ENCODE measurements at regions not wholly inside any gene's neighbourhood (a gene's known extent, or its start where the extent isn't known, plus 50 kb on each side); places are given as distances from the start of the nearest gene placed in this dataset.
"Not testable (repeated sequence)": the region's sequence is repeated elsewhere in the genome, so short reads cannot be mapped to it uniquely, and the experiment has no call there.

DNA sequence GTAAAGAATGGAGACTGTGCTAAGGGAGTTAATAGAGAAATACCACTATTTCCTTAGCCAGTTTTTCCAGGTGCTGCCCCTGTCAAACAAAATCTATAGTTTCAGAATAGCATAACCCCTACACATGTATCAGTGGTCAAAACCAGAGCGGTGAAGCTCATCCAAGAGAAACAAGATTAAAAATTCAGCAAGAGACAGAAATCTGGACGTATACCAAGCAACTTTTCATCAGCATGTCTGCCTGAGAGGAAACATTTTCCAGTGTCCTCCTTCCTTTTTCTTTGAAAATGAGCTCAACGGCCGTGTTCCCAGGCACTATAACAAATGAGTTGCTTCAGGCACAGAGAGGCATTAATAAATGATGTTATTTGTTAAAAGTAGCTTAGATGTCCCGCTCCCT, 416.5 kb downstream of the BCKDHB start:
- H3K4me3 ChIP-seq = peak overlapping the region; percentile 51
- DNase-seq (ENCODE audit: low spot score) = no peak
- peak overlapping the region in 1 of 2 donors; percentile 33 for H3K27ac ChIP-seq
- TF ChIP-seq, protein P1, sequence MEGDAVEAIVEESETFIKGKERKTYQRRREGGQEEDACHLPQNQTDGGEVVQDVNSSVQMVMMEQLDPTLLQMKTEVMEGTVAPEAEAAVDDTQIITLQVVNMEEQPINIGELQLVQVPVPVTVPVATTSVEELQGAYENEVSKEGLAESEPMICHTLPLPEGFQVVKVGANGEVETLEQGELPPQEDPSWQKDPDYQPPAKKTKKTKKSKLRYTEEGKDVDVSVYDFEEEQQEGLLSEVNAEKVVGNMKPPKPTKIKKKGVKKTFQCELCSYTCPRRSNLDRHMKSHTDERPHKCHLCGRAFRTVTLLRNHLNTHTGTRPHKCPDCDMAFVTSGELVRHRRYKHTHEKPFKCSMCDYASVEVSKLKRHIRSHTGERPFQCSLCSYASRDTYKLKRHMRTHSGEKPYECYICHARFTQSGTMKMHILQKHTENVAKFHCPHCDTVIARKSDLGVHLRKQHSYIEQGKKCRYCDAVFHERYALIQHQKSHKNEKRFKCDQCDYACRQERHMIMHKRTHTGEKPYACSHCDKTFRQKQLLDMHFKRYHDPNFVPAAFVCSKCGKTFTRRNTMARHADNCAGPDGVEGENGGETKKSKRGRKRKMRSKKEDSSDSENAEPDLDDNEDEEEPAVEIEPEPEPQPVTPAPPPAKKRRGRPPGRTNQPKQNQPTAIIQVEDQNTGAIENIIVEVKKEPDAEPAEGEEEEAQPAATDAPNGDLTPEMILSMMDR (IDR thresholded peaks at IDR 0.05) = no peak

DNA sequence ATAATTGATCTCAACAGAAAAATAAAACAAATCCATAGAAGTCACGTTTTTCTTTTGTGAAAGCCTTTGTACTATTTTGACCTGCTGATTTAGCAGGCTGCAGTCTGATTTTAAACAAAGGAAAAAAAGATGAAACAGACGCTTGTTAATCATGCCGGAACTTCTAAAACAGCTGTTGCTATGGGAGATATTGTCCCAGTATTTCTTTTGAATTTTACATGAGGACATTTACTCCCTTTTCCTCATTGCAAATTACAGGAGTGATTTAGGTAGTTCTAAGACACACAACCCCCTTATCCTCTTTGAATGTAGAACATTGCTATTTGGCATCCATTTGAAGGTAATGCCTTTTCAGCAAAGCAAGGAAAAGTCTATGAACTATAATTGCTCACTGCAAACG, 416.1 kb downstream of the BCKDHB start:
- TF ChIP-seq, protein P1 (IDR thresholded peaks at IDR 0.05) = no peak
- Histone ChIP-seq H3K27ac (peak overlapping the region in 1 of 2 donors; percentile 33), H3K4me3 (peak overlapping the region; percentile 51)
- DNase-seq (ENCODE audit: low spot score) = no peak

DNA sequence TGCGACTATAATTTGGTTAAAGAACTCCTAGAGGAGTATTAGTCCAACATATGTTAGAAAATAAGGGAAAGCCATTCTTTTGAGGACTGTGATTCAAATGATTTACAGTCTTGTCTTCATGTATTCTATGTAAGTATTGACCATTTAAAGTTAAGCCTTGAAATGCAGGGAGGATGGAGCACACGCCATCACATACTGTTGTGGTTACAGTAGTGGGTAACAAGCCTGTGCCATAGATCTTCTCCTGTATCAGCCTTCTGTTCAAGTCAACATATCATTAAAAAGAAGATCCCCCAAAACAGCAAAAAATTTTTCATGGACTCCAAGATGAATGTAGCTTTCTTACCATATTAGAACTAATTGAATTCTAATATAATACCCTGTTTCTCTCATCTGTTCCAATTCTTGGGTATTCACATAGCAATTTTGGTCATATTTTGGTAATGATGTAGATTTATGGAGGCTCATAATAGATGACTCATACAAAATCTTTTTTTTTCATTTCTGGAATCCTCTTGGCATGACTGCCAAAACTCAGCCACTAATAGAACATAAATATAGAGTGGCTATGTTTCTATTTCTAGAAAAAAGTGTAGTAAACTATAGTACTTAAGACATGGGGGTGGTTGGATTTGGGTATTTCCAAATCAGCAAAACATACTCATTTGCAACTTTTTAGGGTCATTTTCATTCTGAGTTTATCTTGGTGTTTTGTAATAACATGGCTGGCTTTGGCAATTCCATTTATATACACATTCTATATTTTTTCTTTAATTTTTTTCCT, 413.5 kb downstream of the BCKDHB start:
- DNase-seq (ENCODE audit: low spot score) = no peak
- Histone ChIP-seq H3K4me3 (no peak overlapping the region), H3K27ac (no peak overlapping the region)
- TF ChIP-seq, protein P1 (IDR thresholded peaks at IDR 0.05) = no peak

DNA sequence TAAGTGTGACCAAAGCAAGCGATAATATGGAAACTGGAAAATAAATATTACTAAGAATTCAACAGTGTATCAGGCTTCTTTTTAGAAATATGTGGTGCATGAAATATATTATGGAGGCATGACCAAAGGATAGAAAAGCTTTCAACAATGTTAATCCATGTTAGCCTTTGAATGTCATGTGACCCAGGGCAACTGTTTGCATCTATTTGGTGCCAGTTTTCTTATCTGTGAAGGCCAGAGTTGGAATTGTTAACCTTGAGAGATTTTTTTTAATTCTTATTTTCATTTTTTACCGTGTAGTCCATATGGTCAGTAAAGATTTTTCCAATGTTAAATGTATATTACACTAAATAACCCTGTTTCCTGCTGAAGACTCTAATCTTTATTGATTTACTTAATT, 411.1 kb downstream of the BCKDHB start:
- DNase-seq (ENCODE audit: low spot score) = no peak
- Histone ChIP-seq H3K4me3 (no peak overlapping the region), H3K27ac (no peak overlapping the region)
- TF ChIP-seq, protein P1 (IDR thresholded peaks at IDR 0.05) = no peak

DNA sequence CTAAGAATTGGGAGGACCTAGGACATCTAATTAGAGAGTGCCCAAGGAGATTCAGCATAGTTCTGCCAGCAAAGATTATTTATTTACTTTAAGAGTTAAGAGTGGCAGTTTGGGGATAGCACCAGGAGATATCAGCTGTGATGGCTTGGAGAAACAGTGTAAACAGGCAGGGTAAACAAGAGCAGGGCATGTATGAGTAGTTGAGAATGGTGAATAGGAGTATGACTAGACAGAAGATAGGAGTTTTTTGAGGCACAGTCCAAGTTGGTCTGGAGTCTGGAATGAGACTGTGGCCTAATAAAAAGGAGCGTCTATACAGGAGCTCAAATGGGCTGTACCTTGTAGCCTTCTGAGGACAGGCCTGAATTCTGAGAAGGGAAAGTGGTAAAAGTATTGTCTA, 404.1 kb downstream of the BCKDHB start:
- H3K27ac ChIP-seq; DNase-seq (ENCODE audit: low spot score); H3K4me3 ChIP-seq: not testable (repeated sequence)

DNA sequence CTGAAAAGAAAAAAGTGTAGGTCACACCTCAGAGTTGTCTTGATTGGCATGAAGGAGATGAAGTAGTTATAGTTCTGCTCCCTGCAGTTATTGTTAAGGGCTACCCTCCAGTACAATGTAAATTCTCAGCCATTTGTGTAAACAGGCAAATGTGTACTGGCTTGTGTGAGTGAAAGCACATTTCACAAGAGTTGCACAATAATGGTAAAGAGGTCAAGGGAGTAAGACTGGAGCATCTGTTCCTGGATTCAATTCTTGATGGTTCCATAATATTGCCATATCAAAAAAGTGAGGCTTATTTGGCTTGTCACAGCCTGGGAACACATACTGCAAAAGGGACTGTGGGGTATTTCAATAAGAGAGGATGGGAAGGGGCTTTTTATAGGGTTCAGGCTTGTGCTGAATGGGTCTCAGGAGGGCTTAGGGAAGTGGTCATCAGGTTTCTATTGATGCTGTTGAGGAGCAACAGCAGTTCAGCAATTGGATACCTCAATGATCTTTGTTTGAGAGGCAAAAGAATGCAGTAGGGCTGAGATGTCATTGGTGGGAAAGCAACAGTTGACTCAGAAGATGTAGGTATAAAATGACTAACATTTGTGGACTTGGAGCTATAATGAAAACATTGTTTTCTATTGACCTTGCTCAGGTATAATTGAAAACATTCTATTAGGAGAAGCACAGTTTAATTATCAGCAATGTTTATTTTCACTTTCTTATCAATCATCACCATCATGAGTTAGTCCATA, 402.6 kb downstream of the BCKDHB start:
- no peak overlapping the region for H3K27ac ChIP-seq
- DNase-seq (ENCODE audit: low spot score) = no peak
- no peak overlapping the region for H3K4me3 ChIP-seq
- TF ChIP-seq, protein P1 (IDR thresholded peaks at IDR 0.05) = no peak

DNA sequence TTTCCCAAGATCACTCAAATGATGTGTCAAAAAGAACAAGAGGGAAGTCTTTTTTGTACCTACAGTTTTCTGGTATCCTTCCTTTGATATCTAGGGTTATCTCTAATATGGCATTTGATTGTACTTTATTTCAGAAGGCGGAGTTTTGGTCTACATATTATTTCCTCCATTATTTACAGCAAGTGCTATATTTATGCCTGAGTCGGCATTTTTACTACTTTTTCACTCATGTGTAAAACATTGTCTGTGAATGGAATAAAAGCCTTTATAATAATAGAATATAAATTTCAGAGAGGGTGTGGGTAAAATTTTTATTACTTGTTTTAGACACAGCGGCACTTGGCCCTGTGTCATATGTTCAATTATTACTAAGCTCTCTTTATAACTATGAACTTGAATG, 398.4 kb downstream of the BCKDHB start:
- H3K4me3 ChIP-seq = no peak overlapping the region
- TF ChIP-seq, protein P1 (IDR thresholded peaks at IDR 0.05) = no peak
- H3K27ac ChIP-seq = no peak overlapping the region
- no peak for DNase-seq (ENCODE audit: low spot score)
